ENCODE measurements at regions not wholly inside any gene's neighbourhood (a gene's known extent, or its start where the extent isn't known, plus 50 kb on each side); places are given as distances from the start of the nearest gene placed in this dataset.

DNA sequence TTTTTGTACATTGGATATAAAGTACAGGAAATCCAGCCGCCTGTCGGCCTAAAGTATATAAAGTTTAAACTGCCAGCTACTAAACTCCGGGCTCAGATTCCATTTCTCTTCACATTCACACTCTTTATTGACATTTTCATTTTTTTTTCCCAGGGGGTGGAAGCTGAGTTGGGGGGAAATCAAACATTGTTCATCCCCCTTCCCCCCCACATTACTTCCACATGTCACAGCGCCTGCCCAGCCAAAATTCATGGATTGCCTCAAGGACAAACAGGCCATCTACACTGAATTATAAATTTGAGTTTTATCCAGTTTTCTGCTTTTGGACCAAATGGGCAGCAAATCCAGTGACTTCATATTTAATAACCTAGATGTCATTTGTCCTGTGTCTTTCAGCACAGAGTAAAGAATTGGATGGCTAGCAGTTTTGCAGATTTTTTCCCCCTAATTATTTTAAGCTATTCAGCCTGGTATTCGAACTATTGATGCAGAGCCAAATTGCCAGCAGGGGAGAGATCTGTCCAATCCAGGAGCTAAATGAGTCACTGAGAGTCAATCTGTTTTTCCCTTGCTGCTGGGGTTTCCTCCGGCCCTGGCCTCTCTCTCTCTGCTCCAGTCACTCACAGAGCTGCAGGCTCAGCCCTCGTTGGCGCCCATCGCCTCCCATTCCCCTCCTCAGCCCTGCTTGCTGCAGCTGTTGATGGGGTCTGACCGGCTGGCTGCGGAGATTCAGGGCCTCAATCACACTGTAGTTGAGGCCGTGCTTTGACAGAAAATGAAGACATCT, 98.0 kb downstream of the LMO4 start:
- TF ChIP-seq, protein P1, sequence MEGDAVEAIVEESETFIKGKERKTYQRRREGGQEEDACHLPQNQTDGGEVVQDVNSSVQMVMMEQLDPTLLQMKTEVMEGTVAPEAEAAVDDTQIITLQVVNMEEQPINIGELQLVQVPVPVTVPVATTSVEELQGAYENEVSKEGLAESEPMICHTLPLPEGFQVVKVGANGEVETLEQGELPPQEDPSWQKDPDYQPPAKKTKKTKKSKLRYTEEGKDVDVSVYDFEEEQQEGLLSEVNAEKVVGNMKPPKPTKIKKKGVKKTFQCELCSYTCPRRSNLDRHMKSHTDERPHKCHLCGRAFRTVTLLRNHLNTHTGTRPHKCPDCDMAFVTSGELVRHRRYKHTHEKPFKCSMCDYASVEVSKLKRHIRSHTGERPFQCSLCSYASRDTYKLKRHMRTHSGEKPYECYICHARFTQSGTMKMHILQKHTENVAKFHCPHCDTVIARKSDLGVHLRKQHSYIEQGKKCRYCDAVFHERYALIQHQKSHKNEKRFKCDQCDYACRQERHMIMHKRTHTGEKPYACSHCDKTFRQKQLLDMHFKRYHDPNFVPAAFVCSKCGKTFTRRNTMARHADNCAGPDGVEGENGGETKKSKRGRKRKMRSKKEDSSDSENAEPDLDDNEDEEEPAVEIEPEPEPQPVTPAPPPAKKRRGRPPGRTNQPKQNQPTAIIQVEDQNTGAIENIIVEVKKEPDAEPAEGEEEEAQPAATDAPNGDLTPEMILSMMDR (conservative IDR thresholded peaks at IDR 0.05), result no peak
- no peak for TF ChIP-seq ZFX (IDR thresholded peaks at IDR 0.05)

Measured in C4-2B (cell line).